K562 (cell line): ENCODE measurements at regions not wholly inside any gene's neighbourhood (a gene's known extent, or its start where the extent isn't known, plus 50 kb on each side); places are given as distances from the start of the nearest gene placed in this dataset.

ENCODE experiments used
- ATAC-seq: fragments of 200-7000 bp; cut with Tn5 transposase; 3 replicates; pipeline ENCODE4 v1.9.1; 2020; ENCODE audit warnings: moderate library complexity
- BruUV-seq: library from RNA; stranded (reverse); fragments of 400-500 nt; replicated peaks from 2 replicates; lab custom pipeline; 2021; lab: Mats Ljungman, UMichigan
- CTCF ChIA-PET: fragments of 300-600 bp; formaldehyde crosslinking; extraction: SDS; loops from one replicate; lab custom pipeline; 2021; ENCODE audit warnings: low intra/inter-chr PET ratio; lab: Yijun Ruan, JAX
- POLR2A ChIA-PET: fragments of 300-600, 350-650 bp; sonication (Branson Sonifier 250); formaldehyde crosslinking; extraction: SDS; loops from one replicate; lab custom pipeline; 2021; ENCODE audit warnings: antibody characterized with exemption, inconsistent platforms; lab: Yijun Ruan, JAX
- DNase-seq, 4 experiments: peaks; one replicate each; pipeline versions ENCODE4 v3.0.0 to v3.0.0-alpha.2; 2011 to 2018; ENCODE audit warnings: low spot score in 3 of 4, mixed read lengths in 3 of 4; ENCODE audit errors: extremely low read depth in 1 of 4
- FAIRE-seq: peaks from 2 replicates; lab custom pipeline; 2011; peaks lifted over from hg19 to GRCh38; lab: Jason Lieb, UNC
- H2AFZ ChIP-seq: 2 replicates; pipeline ENCODE4 v1.6.0; 2011; ENCODE audit warnings: low read depth, low read length, control low read depth, inconsistent platforms
- H3K27ac ChIP-seq: fragments of 200-600 bp; 3 replicates; pipeline ENCODE4 v1.8.0; 2011; ENCODE audit warnings: low read depth, mild to moderate bottlenecking, control low read depth, inconsistent platforms, low read length, moderate library complexity, mixed read lengths; ENCODE audit errors: extremely low read depth
- H3K27me3 ChIP-seq, 2 experiments: fragments of 300-600 bp in 1 of 2; 2 replicates in 1 of 2; 3 replicates in 1 of 2; pipeline versions ENCODE4 v1.6.0 to v1.8.0; 2011; ENCODE audit warnings: inconsistent platforms in 2 of 2, low read length in 2 of 2, mild to moderate bottlenecking in 1 of 2, mixed read lengths in 1 of 2, moderate library complexity in 1 of 2; ENCODE audit not compliant: control insufficient read depth in 2 of 2, insufficient read depth in 2 of 2
- H3K36me3 ChIP-seq: fragments of 300-600 bp; 3 replicates; pipeline ENCODE4 v1.8.0; 2011; ENCODE audit warnings: mild to moderate bottlenecking, low read length, inconsistent platforms; ENCODE audit not compliant: control insufficient read depth, insufficient read depth
- H3K4me1 ChIP-seq, 2 experiments: fragments of 200-600 bp in 1 of 2; replicated peaks in 1 of 2; 2 replicates in 1 of 2; 3 replicates in 1 of 2; pipeline versions ENCODE4 v1.5.1 to v1.8.0; 2011; ENCODE audit warnings: inconsistent platforms in 2 of 2, low read length in 2 of 2, mild to moderate bottlenecking in 1 of 2, mixed read lengths in 1 of 2, moderate library complexity in 1 of 2; ENCODE audit not compliant: control insufficient read depth in 2 of 2, insufficient read depth in 2 of 2
- H3K4me2 ChIP-seq: 2 replicates; pipeline ENCODE4 v1.6.1; 2011; ENCODE audit warnings: low read length, control low read depth, inconsistent platforms, mixed read lengths; ENCODE audit not compliant: insufficient read depth
- H3K4me3 ChIP-seq: fragments of 200-600 bp; sonication (generic), shearing (Covaris generic); 2 replicates; pipeline ENCODE4 v1.5.1; 2016; ENCODE audit warnings: control low read depth, inconsistent platforms
- H3K79me2 ChIP-seq: fragments of 200-600 bp; 3 replicates; pipeline ENCODE4 v1.8.0; 2011; ENCODE audit warnings: low read length, inconsistent platforms; ENCODE audit not compliant: control insufficient read depth, insufficient read depth
- H3K9ac ChIP-seq, 2 experiments: 2 replicates each; pipeline versions ENCODE4 v1.6.0 to v1.6.1; 2011; ENCODE audit warnings: low read depth in 2 of 2, low read length in 2 of 2, control low read depth in 1 of 2, inconsistent platforms in 1 of 2, mild to moderate bottlenecking in 1 of 2, mixed read lengths in 1 of 2; ENCODE audit not compliant: insufficient read depth in 1 of 2
- H3K9me1 ChIP-seq: one replicate; pipeline ENCODE4 v1.6.0; 2011; ENCODE audit warnings: inconsistent platforms, mild to moderate bottlenecking, low read length, moderate library complexity; ENCODE audit not compliant: control insufficient read depth, insufficient read depth
- H3K9me3 ChIP-seq: replicated peaks from 2 replicates; pipeline ENCODE4 v1.5.1; 2011; ENCODE audit warnings: low read depth, low read length, inconsistent platforms; ENCODE audit not compliant: control insufficient read depth, insufficient read depth
- H4K20me1 ChIP-seq: replicated peaks from 2 replicates; pipeline ENCODE4 v1.6.1; 2011; ENCODE audit warnings: low read length, inconsistent platforms, mixed read lengths; ENCODE audit not compliant: control insufficient read depth, insufficient read depth
- BCOR ChIP-seq: fragments of 450-650 bp; IDR thresholded peaks from 2 replicates; pipeline ENCODE4 v1.6.1; 2016
- CCAR2 ChIP-seq: fragments of 200-400 bp; formaldehyde crosslinking; IDR thresholded peaks from 2 replicates; pipeline ENCODE4 v1.6.1; 2017; ENCODE audit warnings: mild to moderate bottlenecking, low read depth, low read length
- CEBPG ChIP-seq, 3 experiments: fragments of 200-800 bp in 1 of 3; sonication (Bioruptor generic) in 1 of 3; sonication (generic) in 1 of 3; formaldehyde crosslinking in 1 of 3; IDR thresholded peaks in 2 of 3; conservative IDR thresholded peaks in 1 of 3; 2 replicates each; pipeline versions ENCODE4 v1.6.1 to v1.8.0; 2016 to 2022; ENCODE audit warnings: missing compliant biosample characterization in 2 of 3, missing genetic modification characterization in 2 of 3, mild to moderate bottlenecking in 1 of 3, missing genetic modification reagents in 1 of 3
- DEAF1 ChIP-seq: fragments of 450-650 bp; formaldehyde crosslinking; IDR thresholded peaks from 2 replicates; pipeline ENCODE4 v1.4.0; 2020; ENCODE audit warnings: mild to moderate bottlenecking, moderate library complexity
- E4F1 ChIP-seq: fragments of 250-450 bp; sonication (Bioruptor Pico); IDR thresholded peaks from 2 replicates; pipeline ENCODE4 v1.5.0; 2021; ENCODE audit warnings: mild to moderate bottlenecking, borderline replicate concordance
- EHMT2 ChIP-seq: fragments of 450-650 bp; IDR thresholded peaks from 2 replicates; pipeline ENCODE4 v1.6.1; 2018; ENCODE audit warnings: antibody characterized with exemption
- FIP1L1 ChIP-seq: fragments of 200-400 bp; formaldehyde crosslinking; IDR thresholded peaks from 2 replicates; pipeline ENCODE4 v1.6.1; 2018; ENCODE audit warnings: mild to moderate bottlenecking, low read depth, low read length; ENCODE audit not compliant: poor library complexity, severe bottlenecking
- FUS ChIP-seq: fragments of 200-400 bp; formaldehyde crosslinking; optimal IDR thresholded peaks from 2 replicates; pipeline ENCODE3; 2017; ENCODE audit warnings: low read depth, low read length
- HNRNPH1 ChIP-seq: fragments of 200-400 bp; formaldehyde crosslinking; optimal IDR thresholded peaks from 2 replicates; pipeline ENCODE3; 2017; ENCODE audit warnings: low read depth, mild to moderate bottlenecking, low read length, moderate library complexity
- MTA2 ChIP-seq: fragments of 450-650 bp; IDR thresholded peaks from 2 replicates; pipeline ENCODE4 v1.6.1; 2016; ENCODE audit warnings: low read depth
- NEUROD1 ChIP-seq: fragments of 150-350 bp; IDR thresholded peaks from 2 replicates; pipeline ENCODE4 v1.6.1; 2014; ENCODE audit warnings: borderline replicate concordance, low read length, low read depth; ENCODE audit not compliant: partially characterized antibody
- NFYB ChIP-seq: IDR thresholded peaks from 2 replicates; pipeline ENCODE4 v1.6.1; 2011; ENCODE audit warnings: mild to moderate bottlenecking, moderate library complexity; ENCODE audit not compliant: insufficient read length; ENCODE audit errors: extremely low read depth
- NR2C1 ChIP-seq, 2 experiments: fragments of 450-650 bp; IDR thresholded peaks; 2 replicates each; pipeline ENCODE4 v1.6.1; 2017; ENCODE audit warnings: mild to moderate bottlenecking in 2 of 2, antibody characterized with exemption in 1 of 2, inconsistent platforms in 1 of 2, missing compliant biosample characterization in 1 of 2, missing genetic modification characterization in 1 of 2
- PHB2 ChIP-seq: fragments of 450-650 bp; IDR thresholded peaks from 2 replicates; pipeline ENCODE4 v1.6.1; 2017; ENCODE audit warnings: low read depth
- RNF2 ChIP-seq: sonication (generic); IDR thresholded peaks from 2 replicates; pipeline ENCODE4 v1.6.1; 2016
- SPI1 ChIP-seq: IDR thresholded peaks from 2 replicates; pipeline ENCODE4 v1.6.1; 2011; ENCODE audit warnings: low read depth, low read length, control low read depth, borderline replicate concordance
- TAF7 ChIP-seq: fragments of 450-650 bp; IDR thresholded peaks from 2 replicates; pipeline ENCODE4 v1.6.1; 2016; ENCODE audit warnings: missing genetic modification characterization, missing compliant biosample characterization
- ZBTB12 ChIP-seq: fragments of 250-450 bp; sonication (Bioruptor Pico); IDR thresholded peaks from 2 replicates; pipeline ENCODE4 v1.4.0; 2020
- ZNF124 ChIP-seq: sonication (generic); formaldehyde crosslinking; IDR thresholded peaks from 2 replicates; pipeline ENCODE4 v1.8.1; 2022; ENCODE audit warnings: missing genetic modification reagents
- in situ Hi-C: fragments of 300-500 bp; cut with MboI; formaldehyde crosslinking; loops from 4 replicates; pipeline ENCODE4 v1.15.0; 2018; ENCODE audit warnings: inconsistent platforms, mixed read lengths
- intact Hi-C: fragments of 100-400 bp; cut with micrococcal nuclease; formaldehyde crosslinking; loops from 2 replicates; pipeline ENCODE4 v1.14.2; 2022

GRCh38 chr12:73531752-73532151, 1005.9 kb upstream of the ATXN7L3B start (continued):
- no peak for TF ChIP-seq NEUROD1

GRCh38 chr12:73547421-73547820, 990.2 kb upstream of the ATXN7L3B start:
- CTCF ChIA-PET = no interaction called here
- TF ChIP-seq ZBTB12 (CRISPR knock-in tag) (no peak), FUS (no peak), E4F1 (CRISPR knock-in tag) (no peak), HNRNPH1 (no peak), PHB2 (no peak), CCAR2 (no peak), ZNF124 (CRISPR knock-in tag) (no peak), EHMT2 (no peak), BCOR (no peak), TAF7 (tag) (no peak), FIP1L1 (no peak), SPI1 (no peak), NR2C1 (IDR thresholded peaks at IDR 0.05) (no peak), NR2C1 (tag; IDR thresholded peaks at IDR 0.05) (no peak), DEAF1 (CRISPR knock-in tag) (no peak), RNF2 (no peak), MTA2 (no peak), NFYB (no peak), CEBPG (CRISPR knock-in tag; IDR thresholded peaks at IDR 0.05) (no peak), CEBPG (tag; conservative IDR thresholded peaks at IDR 0.05 in 1 of 2, IDR thresholded peaks at IDR 0.05 in 1 of 2) (no peak)

More at GRCh38 chr12:73547421-73547820, 990.2 kb upstream of the ATXN7L3B start:
- BruUV-seq = no TSS peak
- Histone ChIP-seq H3K4me1 (no peaks in the 10 kb centered on the region), H2AFZ (no peak overlapping the region), H3K27me3 (no peaks in the 10 kb centered on the region), H3K36me3 (no peaks in the 10 kb centered on the region), H4K20me1 (no peaks in the 10 kb centered on the region), H3K9me3 (no peaks in the 10 kb centered on the region), H3K4me2 (no peak overlapping the region), H3K4me3 (no peak overlapping the region), H3K27ac (no peak overlapping the region), H3K9ac (no peak overlapping the region), H3K9me1 (no peaks in the 10 kb centered on the region), H3K79me2 (no peaks in the 10 kb centered on the region)
- DNase-seq (no peak), ATAC-seq (no peak), FAIRE-seq (no peak)
- in situ Hi-C loops = no loop called here
- POLR2A ChIA-PET = no interaction called here
- intact Hi-C loops = no loop called here
